ENCODE measurements at regions not wholly inside any gene's neighbourhood (a gene's known extent, or its start where the extent isn't known, plus 50 kb on each side); places are given as distances from the start of the nearest gene placed in this dataset.
"Not testable (repeated sequence)": the region's sequence is repeated elsewhere in the genome, so short reads cannot be mapped to it uniquely, and the experiment has no call there.

DNA sequence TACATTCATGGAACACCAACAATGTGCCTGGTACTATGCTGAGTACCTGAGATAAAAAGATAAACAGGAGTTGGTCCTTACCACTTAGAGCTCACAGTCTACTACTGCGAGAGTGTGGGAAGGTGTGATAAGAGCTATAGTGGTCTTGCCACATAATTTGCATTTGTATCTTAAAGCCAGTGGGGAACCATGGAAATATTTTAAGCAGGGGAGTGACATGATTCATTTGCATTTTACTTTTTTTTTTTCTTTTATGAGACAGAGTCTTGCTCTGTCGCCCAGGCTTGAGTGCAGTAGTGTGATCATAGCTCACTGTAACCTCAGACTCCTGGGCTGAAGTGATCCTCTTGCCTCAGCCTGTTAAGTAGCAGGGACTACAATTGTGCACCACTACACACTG lies 53.6 kb downstream of the SRGAP2 start:
- DNase-seq: not testable (repeated sequence)

- DNase-seq: not testable (repeated sequence)
These were observed 58.1 kb downstream of the SRGAP2 start for GRCh38 chr1:206261473-206261872.

- not testable (repeated sequence) for DNase-seq
These were observed 59.1 kb downstream of the SRGAP2 start for GRCh38 chr1:206262424-206262823.

DNA sequence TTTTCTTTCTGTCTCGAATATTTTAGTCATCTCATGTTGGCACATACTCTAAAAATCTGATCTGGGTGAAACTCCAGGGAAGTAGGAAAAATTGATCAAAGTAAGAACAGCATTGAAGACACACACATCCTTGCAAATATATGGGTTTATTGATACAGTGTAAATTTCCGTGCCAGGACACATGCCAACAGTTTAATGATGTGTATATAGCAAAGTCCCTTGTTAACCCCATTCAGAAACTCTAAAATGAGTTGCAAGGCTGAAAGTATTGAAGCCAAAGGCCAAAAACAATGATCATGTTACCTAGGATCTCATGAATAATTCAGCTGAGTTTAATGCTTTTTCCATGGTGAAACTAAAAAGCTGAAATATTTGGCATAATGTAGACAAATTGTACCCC lies 61.6 kb downstream of the SRGAP2 start:
- DNase-seq: not testable (repeated sequence)

- not testable (repeated sequence) for DNase-seq
These were observed 67.8 kb downstream of the SRGAP2 start for GRCh38 chr1:206271153-206271552.

- DNase-seq: not testable (repeated sequence)
These were observed 69.8 kb downstream of the SRGAP2 start for GRCh38 chr1:206273104-206273503.

GRCh38 chr1:206276143-206276542 lies 72.8 kb downstream of the SRGAP2 start:
- not testable (repeated sequence) for DNase-seq

GRCh38 chr1:206278683-206279082 lies 75.3 kb downstream of the SRGAP2 start:
- DNase-seq: not testable (repeated sequence)

- DNase-seq: not testable (repeated sequence)
These were observed 77.3 kb downstream of the SRGAP2 start for GRCh38 chr1:206280683-206281082.

DNA sequence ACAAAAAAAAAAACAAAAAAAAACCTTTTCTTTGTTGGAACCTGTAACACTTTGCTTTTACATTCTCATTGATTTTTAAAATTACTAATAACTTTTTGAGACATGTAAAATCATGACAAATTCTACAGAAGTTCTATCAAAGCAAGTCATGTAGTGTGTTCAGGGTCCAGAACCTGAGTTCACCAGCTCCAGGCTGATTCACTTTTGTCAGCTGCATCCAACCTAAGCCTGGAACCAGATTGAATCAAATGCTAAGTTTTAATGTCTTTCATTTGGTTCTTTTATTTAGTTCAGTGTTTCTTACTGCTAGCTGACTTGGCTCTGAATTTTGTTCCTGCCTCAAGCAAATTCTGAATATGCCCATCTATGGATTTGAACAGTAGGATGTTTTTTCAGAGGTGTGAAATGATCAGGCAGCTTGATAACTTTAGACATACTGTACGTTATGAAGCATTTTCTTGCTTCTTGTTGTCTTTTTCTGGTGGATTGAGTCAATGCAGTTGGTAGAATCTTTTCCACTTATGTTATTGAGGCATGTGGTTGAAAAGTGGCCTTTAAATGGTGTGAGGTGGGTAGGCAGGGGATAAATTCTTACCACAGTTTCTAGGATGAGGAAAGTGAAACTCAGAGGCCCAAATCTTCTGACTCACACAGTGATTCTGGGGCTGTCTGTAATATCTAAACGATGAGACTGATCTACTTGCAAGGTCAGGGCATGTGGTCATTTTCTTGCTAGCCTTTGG lies 78.7 kb downstream of the SRGAP2 start:
- not testable (repeated sequence) for DNase-seq

- DNase-seq: not testable (repeated sequence)
These were observed 82.0 kb downstream of the SRGAP2 start for GRCh38 chr1:206285024-206285960.

DNA sequence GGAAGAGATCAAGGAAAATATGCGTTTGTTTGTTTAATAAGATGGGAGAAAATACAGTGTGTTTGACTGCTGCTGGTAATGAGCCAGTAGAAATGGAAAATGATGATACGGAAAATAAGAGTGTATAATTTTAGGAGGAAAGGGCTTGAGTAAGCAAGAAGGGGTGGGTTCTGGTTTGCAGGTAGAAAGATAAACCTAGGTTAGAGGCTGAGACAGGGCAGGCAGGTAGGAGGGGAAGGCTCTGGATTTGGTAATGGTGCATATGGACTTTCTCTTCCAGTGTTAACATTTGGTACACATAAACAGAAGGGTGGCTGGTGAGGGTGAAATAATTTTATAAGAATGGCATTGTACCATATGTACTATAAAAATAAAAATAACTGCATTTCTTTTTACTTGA lies 84.4 kb downstream of the SRGAP2 start:
- DNase-seq: not testable (repeated sequence)

DNA sequence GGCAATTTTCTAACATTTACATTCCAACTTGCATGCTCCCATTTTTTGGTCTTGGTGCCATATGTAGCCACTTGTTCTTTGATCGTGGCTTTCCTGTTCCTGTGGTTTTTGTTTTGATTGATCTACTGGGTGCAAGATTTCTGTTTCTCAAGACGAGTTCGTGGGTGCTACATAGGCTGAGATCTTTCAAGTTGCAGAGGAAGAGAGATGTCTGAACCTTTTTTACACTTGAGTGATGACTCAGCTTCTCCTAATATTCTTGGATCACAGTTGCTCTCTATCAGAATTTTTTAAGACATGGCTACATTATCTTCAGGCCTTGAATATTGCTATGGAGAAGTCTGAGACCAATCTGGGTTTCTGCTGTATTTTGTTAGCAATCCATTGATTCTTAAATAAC lies 85.1 kb downstream of the SRGAP2 start:
- DNase-seq: not testable (repeated sequence)

- not testable (repeated sequence) for DNase-seq
These were observed 94.0 kb downstream of the SRGAP2 start for GRCh38 chr1:206297145-206298031.

- not testable (repeated sequence) for DNase-seq
These were observed 94.7 kb downstream of the SRGAP2 start for GRCh38 chr1:206298032-206298392.

- not testable (repeated sequence) for DNase-seq
These were observed 95.9 kb downstream of the SRGAP2 start for GRCh38 chr1:206299181-206299791.

DNA sequence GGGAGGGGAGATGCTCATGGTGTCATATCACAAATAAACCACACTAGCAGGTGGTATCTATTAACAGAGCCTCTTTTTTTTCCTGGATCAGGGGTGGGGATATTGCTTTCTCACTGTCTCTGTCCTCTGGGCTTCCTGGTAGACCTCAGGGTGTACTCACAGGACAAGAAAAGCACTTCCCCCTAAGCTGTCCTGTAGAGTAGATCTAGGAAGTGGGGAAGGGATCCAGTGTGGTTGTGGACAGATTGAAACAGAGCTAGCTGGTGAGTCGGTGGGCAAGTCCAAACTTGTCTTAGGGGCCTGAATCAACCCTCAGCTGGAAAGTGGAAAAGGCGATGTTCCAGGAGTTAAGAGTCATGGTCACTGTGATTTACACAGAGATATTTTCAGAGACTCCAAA lies 96.6 kb downstream of the SRGAP2 start:
- not testable (repeated sequence) for DNase-seq

- DNase-seq: not testable (repeated sequence)
These were observed 98.7 kb downstream of the SRGAP2 start for GRCh38 chr1:206302056-206302455.

DNA sequence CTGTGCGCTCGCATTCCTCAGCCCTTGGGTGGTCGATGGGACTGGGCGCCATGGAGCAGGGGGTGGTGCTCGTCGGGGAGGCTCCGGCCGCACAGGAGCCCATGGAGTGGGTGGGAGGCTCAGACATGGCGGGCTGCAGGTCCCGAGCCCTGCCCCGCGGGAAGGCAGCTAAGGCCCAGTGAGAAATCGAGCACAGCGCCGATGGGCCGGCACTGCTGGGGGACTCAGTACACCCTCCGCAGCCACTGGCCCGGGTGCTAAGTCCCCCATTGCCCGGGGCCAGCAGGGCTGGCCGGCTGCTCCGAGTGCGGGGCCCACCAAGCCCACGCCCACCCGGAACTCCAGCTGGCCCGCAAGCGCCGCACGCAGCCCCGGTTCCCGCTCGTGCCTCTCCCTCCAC lies 104.1 kb downstream of the SRGAP2 start:
- DNase-seq: not testable (repeated sequence)

DNA sequence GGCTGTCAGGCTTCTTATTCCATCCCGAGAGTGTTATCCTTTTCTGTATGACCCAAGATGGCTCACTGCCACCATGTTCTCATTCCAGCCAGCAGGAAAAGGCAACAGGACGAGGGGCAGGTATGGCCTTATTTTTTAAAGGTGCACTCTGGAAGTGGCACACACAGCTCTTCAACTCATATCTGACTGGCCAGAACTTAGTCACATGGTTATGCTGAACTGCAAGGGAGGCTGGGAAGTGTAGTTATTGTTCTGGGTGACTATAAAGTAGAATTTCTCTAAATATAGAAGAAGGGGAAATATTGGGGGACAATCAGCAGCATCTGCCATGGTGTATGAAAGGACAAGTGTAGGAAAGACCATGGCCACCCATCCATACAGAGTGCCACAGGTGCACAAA lies 107.6 kb downstream of the SRGAP2 start:
- DNase-seq: not testable (repeated sequence)

DNA sequence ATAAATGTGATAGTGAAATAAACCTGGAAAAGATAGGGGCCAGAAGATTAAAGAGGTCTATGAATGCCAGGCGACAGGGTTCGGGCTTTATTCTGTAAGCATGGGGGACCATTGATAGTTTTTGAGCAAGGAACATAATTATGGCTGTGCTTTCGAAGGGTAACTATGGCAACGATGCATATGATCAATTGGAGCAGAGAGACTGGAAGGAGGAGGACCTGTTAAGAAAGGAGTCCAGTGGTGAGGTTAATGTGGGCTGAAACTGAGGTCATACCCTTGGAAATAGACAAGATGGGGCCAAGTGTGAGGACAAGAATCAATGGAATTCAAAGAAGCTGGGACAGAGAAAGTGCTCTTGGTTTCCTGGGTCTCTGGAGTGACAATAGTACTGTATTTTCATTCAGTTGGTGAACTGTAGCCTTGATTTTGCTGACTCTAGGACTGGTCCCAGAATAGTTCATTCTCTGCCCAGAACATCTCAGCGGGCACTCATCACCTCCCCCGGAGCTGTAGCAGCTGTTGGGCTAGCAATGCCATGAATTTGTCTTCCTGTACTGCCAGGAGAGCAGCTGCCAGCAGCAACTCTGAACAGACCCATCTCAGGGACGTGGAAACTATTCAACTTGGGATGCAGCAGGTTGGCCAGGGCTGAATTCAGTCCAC lies 108.4 kb downstream of the SRGAP2 start:
- not testable (repeated sequence) for DNase-seq

DNA sequence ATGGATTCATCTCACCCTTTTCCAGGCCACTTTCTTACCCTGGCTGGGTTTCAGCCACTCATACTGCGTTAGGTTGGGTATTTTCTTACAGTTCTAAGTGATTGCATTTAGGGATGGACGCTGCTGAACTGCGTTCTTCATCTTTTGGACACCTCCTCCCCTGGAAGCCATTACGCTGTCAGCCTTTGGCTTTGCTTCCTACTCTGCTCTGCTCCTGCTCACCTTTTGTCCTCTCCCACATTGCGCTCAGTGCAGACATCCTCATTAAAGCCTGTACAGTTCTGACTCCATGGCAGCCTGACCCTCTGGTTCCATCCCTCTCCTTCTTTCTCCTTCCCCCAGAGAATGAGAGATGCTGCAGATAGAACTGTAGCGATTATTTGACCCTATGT lies 108.9 kb downstream of the SRGAP2 start:
- not testable (repeated sequence) for DNase-seq

Measured in NCI-H748 treated with DMSO at 0.1 percent for 48 hours (cell line).